T-cell (primary cell): ENCODE measurements at regions not wholly inside any gene's neighbourhood (a gene's known extent, or its start where the extent isn't known, plus 50 kb on each side); places are given as distances from the start of the nearest gene placed in this dataset.

Source experiments
- ATAC-seq, 4 experiments: fragments of 200-7000 bp in 3 of 4; fragments of 150-1000 bp in 1 of 4; cut with Tn5 transposase; replicated peaks in 1 of 4; 1 replicate in 3 of 4; 2 replicates in 1 of 4; pipeline ENCODE4 v1.10.0; 2021; ENCODE audit warnings: moderate library complexity in 3 of 4, mild to moderate bottlenecking in 2 of 4, moderate number of reproducible peaks in 1 of 4
- CTCF ChIA-PET, 2 donors: fragments of 300-600 bp; sonication (Branson Sonifier 250); formaldehyde crosslinking; loops; one replicate each; lab custom pipeline; 2022; ENCODE audit warnings: antibody characterized with exemption in 2 of 2; lab: Charles Lee
- POLR2A ChIA-PET, 2 donors: fragments of 300-600 bp; sonication (Branson Sonifier 250); formaldehyde crosslinking; loops; one replicate each; lab custom pipeline; 2022; ENCODE audit warnings: antibody characterized with exemption in 2 of 2; lab: Charles Lee
- DNase-seq, 35 experiments: peaks; one replicate each; pipeline versions ENCODE4 v3.0.0 to v3.0.0-alpha.2; 2013 to 2023
- H3K27ac ChIP-seq: one replicate; pipeline ENCODE4 v1.5.1; 2013; ENCODE audit warnings: low read length
- H3K27me3 ChIP-seq, 2 experiments: replicated peaks in 1 of 2; 1 replicate in 1 of 2; 2 replicates in 1 of 2; pipeline versions ENCODE4 v1.6.1 to v1.7.0; 2013; ENCODE audit warnings: low read length in 1 of 2, mixed read lengths in 1 of 2; ENCODE audit not compliant: control insufficient read depth in 2 of 2, insufficient read depth in 2 of 2; ENCODE audit errors: extremely low read depth in 1 of 2
- H3K36me3 ChIP-seq, 2 donors: 1 replicate in 1 of 2; 2 replicates in 1 of 2; pipeline versions ENCODE4 v1.6.1 to v1.7.0; 2013; ENCODE audit warnings: low read length in 1 of 2; ENCODE audit not compliant: control insufficient read depth in 2 of 2, insufficient read depth in 1 of 2; ENCODE audit errors: extremely low read depth in 1 of 2
- H3K4me1 ChIP-seq, 2 experiments: 1 replicate in 1 of 2; 2 replicates in 1 of 2; pipeline versions ENCODE4 v1.6.1 to v1.7.0; 2013; ENCODE audit warnings: low read length in 2 of 2, mixed read lengths in 1 of 2; ENCODE audit not compliant: insufficient read depth in 2 of 2, control insufficient read depth in 1 of 2; ENCODE audit errors: extremely low read depth in 1 of 2
- H3K4me3 ChIP-seq, 2 donors: 1 replicate in 1 of 2; 2 replicates in 1 of 2; pipeline versions ENCODE4 v1.5.1 to v1.7.0; 2013; ENCODE audit warnings: mild to moderate bottlenecking in 2 of 2, low read length in 1 of 2, moderate library complexity in 1 of 2; ENCODE audit not compliant: control insufficient read depth in 1 of 2; ENCODE audit errors: extremely low read depth in 1 of 2
- H3K9me3 ChIP-seq: 2 replicates; pipeline ENCODE4 v1.7.0; 2013
- H3K27ac Mint-ChIP-seq, 2 donors: one replicate each; pipeline ENCODE4 v1.8.0; 2020 to 2021; ENCODE audit warnings: mild to moderate bottlenecking in 2 of 2, mixed read lengths in 2 of 2
- H3K27me3 Mint-ChIP-seq, 2 donors: one replicate each; pipeline ENCODE4 v1.8.0; 2021 to 2022; ENCODE audit warnings: mixed read lengths in 2 of 2
- H3K36me3 Mint-ChIP-seq: one replicate; pipeline ENCODE4 v1.8.0; 2021; ENCODE audit warnings: mixed read lengths
- H3K4me1 Mint-ChIP-seq, 3 donors: one replicate each; pipeline ENCODE4 v1.8.0; 2020 to 2022; ENCODE audit warnings: mixed read lengths in 3 of 3, mild to moderate bottlenecking in 1 of 3
- H3K4me3 Mint-ChIP-seq, 3 donors: one replicate each; pipeline ENCODE4 v1.8.0; 2020 to 2022; ENCODE audit warnings: mild to moderate bottlenecking in 3 of 3, mixed read lengths in 3 of 3, moderate library complexity in 3 of 3
- H3K9me3 Mint-ChIP-seq, 3 donors: one replicate each; pipeline ENCODE4 v1.8.0; 2020 to 2022; ENCODE audit warnings: mixed read lengths in 3 of 3
- WGBS: methylation state at CpG from one replicate; pipeline ENCODE4 v1.1.5; 2013; ENCODE audit warnings: missing lambda C conversion rate; ENCODE audit not compliant: insufficient coverage; 5-methylcytosine and 5-hydroxymethylcytosine counted together

- Mint-ChIP-seq H3K27me3 (no peaks in the 10 kb centered on the region), H3K27ac (no peak overlapping the region), H3K36me3 (no peaks in the 10 kb centered on the region), H3K4me3 (no peak overlapping the region), H3K9me3 (no peaks in the 10 kb centered on the region), H3K4me1 (peaks cover 19 to 20% (median 19%) of the 10 kb centered on the region in 3 donors)
- WGBS, result 89% methylated on average over 5 of the region's 9 CpGs
- no peak overlapping the region for H3K27ac ChIP-seq
- H3K4me1 ChIP-seq, result peaks cover 4 to 19% of the 10 kb centered on the region in 2 experiments
- H3K36me3 ChIP-seq, result no peaks in the 10 kb centered on the region
- CTCF ChIA-PET, result no interaction called here
- ATAC-seq (no peak), DNase-seq (no peak)
- no peak overlapping the region for H3K4me3 ChIP-seq
- H3K9me3 ChIP-seq, result no peaks in the 10 kb centered on the region
- POLR2A ChIA-PET, result no interaction called here
- peaks cover 0 to 22% of the 10 kb centered on the region in 2 experiments for H3K27me3 ChIP-seq
Measured at GRCh38 chr17:36679815-36680467, 78.6 kb downstream of the MRM1 start.

DNA sequence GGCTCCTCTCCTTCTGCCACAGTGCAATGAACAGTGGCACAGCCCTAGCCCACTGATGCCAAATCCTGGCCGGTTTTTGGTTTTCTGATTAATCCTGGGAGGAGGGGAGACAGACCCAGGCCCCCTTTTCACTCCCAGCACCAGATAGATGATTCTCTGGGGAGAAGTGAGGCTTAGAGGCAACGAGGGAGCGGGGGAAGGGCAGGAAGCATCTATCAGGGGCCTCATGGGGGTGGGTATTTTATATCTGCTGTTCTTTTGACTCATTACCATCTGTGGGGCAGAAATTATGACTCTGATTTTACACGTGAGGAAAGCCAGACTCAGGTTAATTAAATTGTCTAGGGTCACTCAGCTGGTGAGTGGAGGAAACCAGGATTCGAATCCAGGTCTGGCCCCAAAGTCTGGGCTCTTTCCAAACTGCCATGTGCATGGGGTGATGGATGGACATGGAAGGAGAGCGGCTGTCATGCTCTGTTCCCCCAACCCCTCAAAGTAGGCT is 79.4 kb downstream of the MRM1 start:
- H3K27ac Mint-ChIP-seq, result no peak overlapping the region
- no peak overlapping the region for H3K27ac ChIP-seq

GRCh38 chr17:36682773-36683172 is 81.4 kb downstream of the MRM1 start:
- no peaks in the 10 kb centered on the region for H3K4me1 Mint-ChIP-seq
- no peak overlapping the region for H3K4me3 Mint-ChIP-seq
- ATAC-seq, result no peak
- no peaks in the 10 kb centered on the region for H3K27me3 Mint-ChIP-seq
- H3K27ac Mint-ChIP-seq, result no peak overlapping the region
- no peak for DNase-seq
- Histone ChIP-seq H3K27me3 (peaks cover 0 to 26% of the 10 kb centered on the region in 2 experiments), H3K36me3 (no peaks in the 10 kb centered on the region), H3K27ac (no peak overlapping the region), H3K4me3 (no peak overlapping the region), H3K4me1 (no peaks in the 10 kb centered on the region), H3K9me3 (no peaks in the 10 kb centered on the region)
- ChIA-PET POLR2A (no interaction called here), CTCF (no interaction called here)
- H3K36me3 Mint-ChIP-seq, result no peaks in the 10 kb centered on the region
- no CpG with 5 or more reads among the region's 7 CpGs for WGBS
- H3K9me3 Mint-ChIP-seq, result no peaks in the 10 kb centered on the region

More for the DNA sequence above, 79.4 kb downstream of the MRM1 start:
- ChIA-PET POLR2A (no interaction called here), CTCF (no interaction called here)
- Mint-ChIP-seq H3K27me3 (no peaks in the 10 kb centered on the region), H3K4me1 (peaks cover 11 to 12% (median 11%) of the 10 kb centered on the region in 3 donors), H3K9me3 (no peaks in the 10 kb centered on the region), H3K36me3 (no peaks in the 10 kb centered on the region), H3K4me3 (no peak overlapping the region)
- DNase-seq (no peak), ATAC-seq (no peak)
- H3K4me1 ChIP-seq, result peaks cover 0 to 11% of the 10 kb centered on the region in 2 experiments
- H3K36me3 ChIP-seq, result no peaks in the 10 kb centered on the region
- H3K9me3 ChIP-seq, result no peaks in the 10 kb centered on the region
- H3K4me3 ChIP-seq, result no peak overlapping the region
- 33% methylated on average over 2 of the region's 6 CpGs for WGBS
- peaks cover 0 to 22% of the 10 kb centered on the region in 2 experiments for H3K27me3 ChIP-seq

- no peaks in the 10 kb centered on the region for H3K9me3 Mint-ChIP-seq
- no peaks in the 10 kb centered on the region for H3K9me3 ChIP-seq
- CTCF ChIA-PET, result no interaction called here
- no peak overlapping the region for H3K27ac ChIP-seq
- no peaks in the 10 kb centered on the region for H3K36me3 ChIP-seq
- H3K4me1 ChIP-seq, result no peaks in the 10 kb centered on the region
- no peaks in the 10 kb centered on the region for H3K27me3 Mint-ChIP-seq
- DNase-seq (no peak), ATAC-seq (no peak)
- WGBS, result 93% methylated on average over 3 of the region's 5 CpGs
- no peaks in the 10 kb centered on the region for H3K36me3 Mint-ChIP-seq
- POLR2A ChIA-PET, result no interaction called here
- H3K27me3 ChIP-seq, result peaks cover 0 to 28% of the 10 kb centered on the region in 2 experiments
- H3K4me3 Mint-ChIP-seq, result no peak overlapping the region
- H3K27ac Mint-ChIP-seq, result no peak overlapping the region
- no peaks in the 10 kb centered on the region for H3K4me1 Mint-ChIP-seq
- no peak overlapping the region for H3K4me3 ChIP-seq
Measured at GRCh38 chr17:36683387-36683786, 82.0 kb downstream of the MRM1 start.

DNA sequence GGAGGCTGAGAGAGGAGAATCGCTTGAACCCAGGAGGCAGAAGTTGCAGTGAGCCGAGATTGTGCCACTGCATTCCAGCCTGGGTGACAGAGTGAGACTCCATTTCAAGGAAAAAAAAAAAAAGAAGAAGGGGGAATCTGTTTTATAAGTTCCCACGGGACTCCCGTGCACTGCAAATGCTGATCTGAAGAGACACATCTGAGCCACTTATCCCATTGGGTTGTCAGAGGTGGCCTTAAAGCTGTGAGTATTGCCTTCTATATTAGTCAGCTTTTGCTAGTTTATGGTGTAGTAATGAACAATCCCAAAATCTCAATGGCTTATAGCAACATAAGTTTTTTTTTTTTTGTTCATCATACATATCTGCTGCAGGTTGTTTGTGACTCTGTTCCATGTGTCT is 82.8 kb downstream of the MRM1 start:
- H3K9me3 ChIP-seq, result no peaks in the 10 kb centered on the region
- no peak overlapping the region for H3K4me3 ChIP-seq
- Mint-ChIP-seq H3K4me1 (no peaks in the 10 kb centered on the region), H3K36me3 (no peaks in the 10 kb centered on the region), H3K27me3 (no peaks in the 10 kb centered on the region), H3K9me3 (no peaks in the 10 kb centered on the region), H3K27ac (no peak overlapping the region), H3K4me3 (no peak overlapping the region)
- DNase-seq (no peak), ATAC-seq (no peak)
- no peak overlapping the region for H3K27ac ChIP-seq
- H3K4me1 ChIP-seq, result no peaks in the 10 kb centered on the region
- POLR2A ChIA-PET, result interaction anchor here in 1 of 2 donors (0.6 kb wide), 1 partner anchor 544 kb away, joined by 5 read pairs; no protein-coding TSS in a partner anchor
- CTCF ChIA-PET, result interaction anchor here in 1 of 2 donors (1.1 kb wide), 1 partner anchor 42 kb away, joined by 3 read pairs; no protein-coding TSS in a partner anchor
- no CpG with 5 or more reads among the region's 4 CpGs for WGBS
- H3K36me3 ChIP-seq, result no peaks in the 10 kb centered on the region
- peaks cover 0 to 28% of the 10 kb centered on the region in 2 experiments for H3K27me3 ChIP-seq

DNA sequence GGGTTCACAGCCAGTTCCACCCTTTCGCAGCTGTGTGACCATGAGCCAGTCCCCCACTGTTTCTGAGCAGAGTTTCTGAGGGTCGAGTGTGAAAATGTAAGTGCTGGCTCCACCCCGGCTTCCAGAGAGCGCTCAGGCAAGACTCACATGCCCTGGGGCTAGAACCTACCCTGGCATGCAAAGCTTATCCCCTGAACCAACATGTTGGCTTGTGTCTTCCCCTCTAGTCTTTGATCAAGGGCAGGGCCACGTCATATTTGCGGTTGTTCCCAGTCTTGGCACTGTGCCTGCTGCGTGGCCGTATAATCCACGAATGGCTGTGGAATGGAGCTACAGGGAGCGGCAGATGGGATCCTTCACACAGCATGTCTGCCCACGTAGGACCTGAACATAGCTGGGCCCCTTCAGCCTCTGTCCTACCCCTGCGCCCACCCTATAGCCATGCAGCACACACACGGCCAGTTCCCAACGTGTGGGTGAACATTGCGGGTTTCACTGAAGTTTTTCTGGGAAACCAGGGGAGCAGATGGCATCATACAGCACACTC is 84.8 kb downstream of the MRM1 start:
- H3K4me3 ChIP-seq, result no peak overlapping the region
- ATAC-seq (no peak), DNase-seq (no peak)
- no peaks in the 10 kb centered on the region for H3K4me1 Mint-ChIP-seq
- CTCF ChIA-PET, result no interaction called here
- peaks cover 5 to 10% of the 10 kb centered on the region in 2 donors for H3K27me3 Mint-ChIP-seq
- peaks cover 0 to 27% of the 10 kb centered on the region in 2 experiments for H3K27me3 ChIP-seq
- H3K4me1 ChIP-seq, result no peaks in the 10 kb centered on the region
- WGBS, result 79% methylated on average over 15 of the region's 15 CpGs
- no peaks in the 10 kb centered on the region for H3K36me3 ChIP-seq
- H3K36me3 Mint-ChIP-seq, result no peaks in the 10 kb centered on the region
- H3K27ac Mint-ChIP-seq, result no peak overlapping the region
- H3K9me3 Mint-ChIP-seq, result no peaks in the 10 kb centered on the region
- H3K27ac ChIP-seq, result no peak overlapping the region
- H3K9me3 ChIP-seq, result no peaks in the 10 kb centered on the region
- POLR2A ChIA-PET, result no interaction called here
- no peak overlapping the region for H3K4me3 Mint-ChIP-seq
